ENCODE measurements at regions not wholly inside any gene's neighbourhood (a gene's known extent, or its start where the extent isn't known, plus 50 kb on each side); places are given as distances from the start of the nearest gene placed in this dataset.

DNA sequence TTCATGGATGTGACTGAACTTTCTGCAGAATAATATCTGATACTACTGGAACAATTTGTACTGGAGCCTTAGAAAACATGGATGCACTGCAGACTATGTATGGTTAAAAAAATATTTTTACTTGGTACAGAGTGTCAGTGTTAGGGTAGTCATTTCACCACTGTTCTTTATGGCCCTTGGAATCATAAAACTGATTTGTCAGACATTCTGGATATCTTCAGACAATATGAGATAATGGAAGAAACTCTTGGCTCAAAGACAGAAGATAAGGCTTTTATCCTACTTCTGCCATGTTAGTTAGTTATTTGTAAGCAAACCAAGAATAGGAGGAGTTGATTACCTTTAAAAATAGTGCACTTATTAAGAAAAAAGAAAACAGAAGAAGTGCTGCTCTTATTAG lies 209.4 kb downstream of the LRIG3 start:
- no peak overlapping the region for H3K4me3 Mint-ChIP-seq
- no peaks in the 10 kb centered on the region for H3K4me1 Mint-ChIP-seq (ENCODE audit: unreplicated experiment)
- peaks cover 6% of the 10 kb centered on the region for H3K9me3 Mint-ChIP-seq
- no peak for TF ChIP-seq CTCF (conservative IDR thresholded peaks at IDR 0.05)
- H3K27me3 Mint-ChIP-seq, result no peaks in the 10 kb centered on the region
- no peaks in the 10 kb centered on the region for H3K36me3 Mint-ChIP-seq
- DNase-seq (ENCODE audit: extremely low spot score, unreplicated experiment), result no peak
- H3K27ac Mint-ChIP-seq, result no peak overlapping the region

DNA sequence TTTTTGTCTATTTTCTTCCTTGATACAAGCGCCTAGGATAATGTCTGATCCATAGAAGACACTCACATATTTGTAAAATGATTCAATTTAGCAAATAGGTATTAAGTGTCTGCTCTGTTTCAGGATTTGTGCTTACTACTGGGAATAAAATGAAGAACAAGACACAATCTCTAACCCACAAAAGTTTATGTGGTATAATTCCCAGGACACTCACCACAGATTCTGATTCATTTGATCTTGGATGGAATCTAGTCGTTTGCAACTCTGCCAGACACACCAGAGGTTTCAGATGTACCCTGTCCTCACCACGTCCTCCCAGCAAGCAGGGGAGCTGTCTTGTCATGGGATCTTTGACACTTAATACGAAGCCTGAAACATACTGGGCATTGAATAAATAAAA lies 208.3 kb downstream of the LRIG3 start:
- H3K9me3 Mint-ChIP-seq, result peaks cover 6% of the 10 kb centered on the region
- no peaks in the 10 kb centered on the region for H3K27me3 Mint-ChIP-seq
- no peak overlapping the region for H3K27ac Mint-ChIP-seq
- TF ChIP-seq CTCF (conservative IDR thresholded peaks at IDR 0.05), result no peak
- DNase-seq (ENCODE audit: extremely low spot score, unreplicated experiment), result no peak
- H3K36me3 Mint-ChIP-seq, result no peaks in the 10 kb centered on the region
- H3K4me1 Mint-ChIP-seq (ENCODE audit: unreplicated experiment), result no peaks in the 10 kb centered on the region
- H3K4me3 Mint-ChIP-seq, result no peak overlapping the region

GRCh38 chr12:58712976-58713375 lies 207.3 kb downstream of the LRIG3 start:
- no peak for DNase-seq (ENCODE audit: extremely low spot score, unreplicated experiment)
- Mint-ChIP-seq H3K27ac (no peak overlapping the region), H3K36me3 (no peaks in the 10 kb centered on the region), H3K4me1 (ENCODE audit: unreplicated experiment) (no peaks in the 10 kb centered on the region), H3K4me3 (no peak overlapping the region), H3K9me3 (peaks cover 6% of the 10 kb centered on the region), H3K27me3 (no peaks in the 10 kb centered on the region)
- no peak for TF ChIP-seq CTCF (conservative IDR thresholded peaks at IDR 0.05)

- no peaks in the 10 kb centered on the region for H3K36me3 Mint-ChIP-seq
- no peak for TF ChIP-seq CTCF (conservative IDR thresholded peaks at IDR 0.05)
- no peaks in the 10 kb centered on the region for H3K9me3 Mint-ChIP-seq
- no peaks in the 10 kb centered on the region for H3K4me1 Mint-ChIP-seq (ENCODE audit: unreplicated experiment)
- H3K27me3 Mint-ChIP-seq, result no peaks in the 10 kb centered on the region
- no peak overlapping the region for H3K4me3 Mint-ChIP-seq
- DNase-seq (ENCODE audit: extremely low spot score, unreplicated experiment), result no peak
- no peak overlapping the region for H3K27ac Mint-ChIP-seq
These were observed 201.1 kb downstream of the LRIG3 start for GRCh38 chr12:58719161-58719560.

GRCh38 chr12:58720421-58720820 lies 199.9 kb downstream of the LRIG3 start:
- Mint-ChIP-seq H3K4me3 (no peak overlapping the region), H3K27ac (no peak overlapping the region), H3K4me1 (ENCODE audit: unreplicated experiment) (no peaks in the 10 kb centered on the region), H3K27me3 (peaks cover 6% of the 10 kb centered on the region), H3K9me3 (no peaks in the 10 kb centered on the region), H3K36me3 (no peaks in the 10 kb centered on the region)
- no peak for TF ChIP-seq CTCF (conservative IDR thresholded peaks at IDR 0.05)
- no peak for DNase-seq (ENCODE audit: extremely low spot score, unreplicated experiment)

Measured in type B pancreatic cell (in vitro differentiated cells).